ENCODE measurements at regions not wholly inside any gene's neighbourhood (a gene's known extent, or its start where the extent isn't known, plus 50 kb on each side); places are given as distances from the start of the nearest gene placed in this dataset.

DNA sequence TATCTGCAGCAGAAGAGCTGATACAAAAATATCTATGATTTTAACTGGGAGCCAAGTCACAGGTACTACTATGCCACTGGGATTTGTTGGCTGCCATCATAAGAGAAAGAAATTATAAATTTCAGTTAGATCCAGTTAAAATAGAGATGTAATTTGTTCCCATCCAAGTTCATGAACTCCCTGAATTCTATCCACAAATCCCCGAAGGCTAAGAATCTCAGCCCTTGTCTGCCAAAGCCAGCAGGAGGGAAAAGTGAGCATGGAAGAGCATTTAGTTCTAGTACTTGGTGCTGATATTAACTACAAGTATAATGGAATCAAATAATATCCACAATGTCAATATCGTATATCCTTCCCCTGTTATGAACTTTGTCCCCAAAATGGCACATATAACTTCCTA lies 801.1 kb upstream of the CXADR start:
- H3K9me3 ChIP-seq (replicated peaks) = no peaks in the 10 kb centered on the region
- H3K27ac ChIP-seq = no peak overlapping the region
- H3K36me3 ChIP-seq = no peaks in the 10 kb centered on the region
- DNase-seq = no peak
- no peak overlapping the region for H3K4me3 ChIP-seq
- no peaks in the 10 kb centered on the region for H3K27me3 ChIP-seq
- H3K4me1 ChIP-seq = peaks cover 10% of the 10 kb centered on the region

DNA sequence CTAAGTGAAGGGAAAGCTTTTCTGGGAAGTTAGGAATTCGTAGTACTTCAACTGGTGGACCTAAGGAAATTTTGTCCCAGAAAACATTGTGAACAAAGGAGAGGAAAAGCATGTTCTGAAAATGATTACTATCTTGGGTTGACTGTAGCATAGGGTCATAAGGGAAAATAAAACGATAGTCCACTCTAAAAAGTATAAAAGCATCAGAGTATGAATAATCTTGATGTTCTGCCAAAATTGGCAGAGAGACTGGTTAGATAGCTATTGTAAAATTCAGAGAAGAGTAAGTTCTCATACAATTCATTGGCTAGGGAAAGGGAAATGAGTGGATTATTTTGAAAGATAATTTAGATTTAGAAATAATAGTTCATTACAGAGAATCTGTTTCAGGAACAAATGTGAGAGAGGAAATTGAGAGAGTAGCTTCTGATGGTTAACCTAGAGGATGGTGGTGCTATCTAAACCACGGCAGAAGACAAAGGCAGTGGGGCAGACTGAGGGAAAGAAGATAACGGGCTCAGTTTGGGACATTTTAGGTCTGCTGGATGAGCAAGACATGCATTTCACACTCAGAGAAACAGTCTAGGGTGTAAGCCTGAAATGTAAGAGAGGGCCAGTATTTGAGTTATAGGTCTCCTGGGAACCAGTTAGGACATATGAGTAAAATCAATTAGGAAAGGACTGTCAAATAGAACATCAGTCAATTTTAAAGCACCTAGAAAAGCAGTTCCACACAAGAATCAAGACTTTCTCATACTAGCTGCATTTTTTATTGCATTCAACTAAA lies 799.3 kb upstream of the CXADR start:
- no peak for DNase-seq
- Histone ChIP-seq H3K36me3 (no peaks in the 10 kb centered on the region), H3K27ac (no peak overlapping the region), H3K27me3 (no peaks in the 10 kb centered on the region), H3K9me3 (replicated peaks) (peaks cover 5% of the 10 kb centered on the region; the same call in 1 of the 2 replicates), H3K4me1 (peaks cover 2% of the 10 kb centered on the region), H3K4me3 (no peak overlapping the region)

DNA sequence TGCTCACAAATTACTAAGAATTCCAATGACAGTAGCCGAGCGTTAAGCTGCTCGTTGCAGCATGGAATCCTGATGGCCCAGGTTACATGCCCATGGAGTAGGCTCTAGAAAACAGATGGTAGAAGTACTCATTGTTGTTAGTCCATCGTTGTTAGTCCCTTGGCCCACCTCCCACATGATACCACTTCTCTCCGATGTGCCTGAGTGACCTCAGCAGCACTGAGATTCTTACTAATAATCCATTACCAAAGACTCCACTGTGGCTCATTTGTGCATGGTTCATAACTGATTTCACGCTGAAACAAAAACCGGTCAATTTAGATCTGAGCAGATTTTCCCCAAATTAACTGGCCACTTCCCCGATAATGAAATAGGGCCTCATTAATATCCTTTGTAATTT lies 772.3 kb upstream of the CXADR start:
- peaks cover 4% of the 10 kb centered on the region; the same call in 1 of the 2 replicates for H3K9me3 ChIP-seq (replicated peaks)
- no peak overlapping the region for H3K4me3 ChIP-seq
- peak overlapping the region; percentile 48 for H3K27ac ChIP-seq
- H3K36me3 ChIP-seq = no peaks in the 10 kb centered on the region
- peak; percentile 38 to 67 for DNase-seq
- no peaks in the 10 kb centered on the region for H3K27me3 ChIP-seq
- peaks cover 9% of the 10 kb centered on the region for H3K4me1 ChIP-seq

DNA sequence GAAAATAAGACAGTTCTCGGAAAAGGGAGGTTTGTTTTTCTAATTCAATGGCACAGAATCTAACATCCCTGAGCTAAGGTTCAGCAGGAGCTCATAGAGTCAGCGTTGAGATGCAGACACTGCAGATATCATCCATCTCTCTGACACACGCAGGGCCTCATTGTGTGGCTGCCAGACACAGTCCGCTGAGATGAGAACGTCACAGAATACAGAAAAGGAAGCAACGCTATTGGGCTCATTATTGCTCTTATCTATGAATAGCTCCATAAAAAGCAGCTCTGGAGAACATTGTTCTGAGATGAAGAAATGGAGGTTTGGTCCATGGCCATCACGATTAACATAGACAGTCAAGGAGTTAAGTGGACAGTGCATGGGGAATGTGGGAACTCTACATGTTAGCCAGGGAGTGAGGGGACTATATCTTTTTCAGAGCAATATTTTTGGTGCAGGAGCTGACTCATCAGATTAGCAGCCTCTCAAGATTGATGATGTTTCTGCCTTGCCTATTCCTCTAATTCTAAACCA lies 771.6 kb upstream of the CXADR start:
- peaks cover 9% of the 10 kb centered on the region for H3K4me1 ChIP-seq
- no peaks in the 10 kb centered on the region for H3K9me3 ChIP-seq (replicated peaks)
- peak overlapping the region; percentile 48 for H3K27ac ChIP-seq
- no peak overlapping the region for H3K4me3 ChIP-seq
- H3K27me3 ChIP-seq = no peaks in the 10 kb centered on the region
- H3K36me3 ChIP-seq = no peaks in the 10 kb centered on the region
- no peak for DNase-seq

DNA sequence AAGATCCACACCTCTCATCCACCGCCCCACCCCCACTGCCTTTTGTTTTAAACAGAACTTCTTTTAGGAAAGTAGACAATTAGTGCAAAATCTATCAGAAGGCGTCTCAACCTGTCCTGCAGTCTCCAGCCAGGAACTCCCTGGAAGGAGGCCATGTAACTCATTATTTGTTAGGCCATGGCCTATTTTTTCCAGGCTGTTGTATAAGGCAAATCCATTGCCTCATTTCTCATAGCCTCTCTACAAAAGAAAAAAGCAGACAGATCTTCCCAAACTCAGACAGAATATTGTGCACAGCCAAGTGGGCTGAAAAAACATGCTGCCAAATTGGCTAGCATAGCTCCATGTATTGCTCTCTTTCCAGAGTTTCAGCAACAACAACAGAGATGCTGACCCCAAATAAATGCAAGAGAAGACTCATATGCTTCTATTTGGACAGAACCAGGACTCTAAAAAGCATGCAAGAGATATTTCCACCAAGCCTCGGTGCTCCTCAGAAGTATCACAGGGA lies 770.7 kb upstream of the CXADR start:
- Histone ChIP-seq H3K27me3 (no peaks in the 10 kb centered on the region), H3K9me3 (replicated peaks) (no peaks in the 10 kb centered on the region), H3K27ac (no peak overlapping the region), H3K4me1 (peaks cover 9% of the 10 kb centered on the region), H3K36me3 (no peaks in the 10 kb centered on the region), H3K4me3 (no peak overlapping the region)
- DNase-seq = no peak

DNA sequence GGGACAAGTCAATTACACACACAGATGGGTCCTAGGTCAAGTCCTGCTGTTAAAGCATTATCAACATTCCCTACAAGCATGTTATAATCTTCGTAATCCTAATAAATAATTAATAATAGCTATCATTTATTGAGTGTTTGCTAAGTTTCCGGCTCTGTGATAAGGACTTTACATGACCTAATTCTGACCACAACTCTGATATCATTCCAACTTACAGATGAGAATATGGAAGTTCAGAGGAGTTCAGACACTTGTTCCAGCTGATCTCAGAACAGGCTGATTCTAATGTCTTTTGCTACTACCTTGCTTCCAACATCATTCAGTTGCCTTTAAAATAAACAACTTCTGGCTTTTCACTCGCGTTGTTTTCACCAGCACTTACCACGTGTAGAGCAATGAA lies 770.1 kb upstream of the CXADR start:
- H3K9me3 ChIP-seq (replicated peaks) = no peaks in the 10 kb centered on the region
- H3K27ac ChIP-seq = no peak overlapping the region
- no peaks in the 10 kb centered on the region for H3K27me3 ChIP-seq
- no peak overlapping the region for H3K4me3 ChIP-seq
- DNase-seq = no peak
- peaks cover 9% of the 10 kb centered on the region for H3K4me1 ChIP-seq
- H3K36me3 ChIP-seq = no peaks in the 10 kb centered on the region

DNA sequence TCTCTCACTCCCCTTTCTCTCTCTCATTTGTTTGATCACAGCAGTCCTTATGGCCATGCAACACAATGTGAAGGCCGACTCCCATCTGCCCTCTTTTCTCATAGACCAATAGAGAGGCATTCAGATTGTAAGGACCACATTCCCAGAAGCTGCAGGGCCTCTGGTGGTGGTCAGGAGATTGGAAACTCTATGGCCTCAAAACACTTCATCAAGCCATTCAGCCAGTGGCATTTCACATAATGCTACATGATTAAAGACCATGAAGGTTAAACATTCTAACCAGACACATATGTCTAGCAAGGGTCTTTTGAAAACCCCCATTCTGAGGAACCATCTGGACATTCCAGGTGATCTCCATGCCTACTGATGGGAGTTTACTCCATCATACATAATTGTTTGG lies 769.5 kb upstream of the CXADR start:
- Histone ChIP-seq H3K4me1 (peaks cover 9% of the 10 kb centered on the region), H3K27ac (no peak overlapping the region), H3K9me3 (replicated peaks) (no peaks in the 10 kb centered on the region), H3K4me3 (no peak overlapping the region), H3K36me3 (no peaks in the 10 kb centered on the region), H3K27me3 (no peaks in the 10 kb centered on the region)
- DNase-seq = no peak

DNA sequence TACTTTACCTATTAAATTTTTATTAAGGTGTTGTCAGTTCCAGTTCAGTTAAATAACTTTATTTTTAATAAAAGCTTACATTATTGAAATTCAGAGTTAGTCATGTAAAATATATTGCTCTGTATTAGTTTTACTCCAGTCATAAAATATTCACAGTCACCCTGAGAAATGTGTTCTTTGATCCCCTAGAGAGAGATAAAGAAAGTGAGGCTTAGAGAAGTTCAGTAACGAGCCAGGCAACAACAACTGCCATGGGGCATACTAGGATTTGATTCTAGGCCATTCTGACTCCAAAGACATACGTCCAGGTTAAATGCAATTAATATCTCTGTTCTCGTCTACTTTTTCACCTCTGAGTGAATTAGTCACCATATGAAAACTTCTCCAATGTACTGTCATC lies 761.9 kb upstream of the CXADR start:
- Histone ChIP-seq H3K9me3 (replicated peaks) (no peaks in the 10 kb centered on the region), H3K36me3 (no peaks in the 10 kb centered on the region), H3K27ac (no peak overlapping the region), H3K4me3 (no peak overlapping the region), H3K27me3 (no peaks in the 10 kb centered on the region), H3K4me1 (no peaks in the 10 kb centered on the region)
- DNase-seq = no peak

DNA sequence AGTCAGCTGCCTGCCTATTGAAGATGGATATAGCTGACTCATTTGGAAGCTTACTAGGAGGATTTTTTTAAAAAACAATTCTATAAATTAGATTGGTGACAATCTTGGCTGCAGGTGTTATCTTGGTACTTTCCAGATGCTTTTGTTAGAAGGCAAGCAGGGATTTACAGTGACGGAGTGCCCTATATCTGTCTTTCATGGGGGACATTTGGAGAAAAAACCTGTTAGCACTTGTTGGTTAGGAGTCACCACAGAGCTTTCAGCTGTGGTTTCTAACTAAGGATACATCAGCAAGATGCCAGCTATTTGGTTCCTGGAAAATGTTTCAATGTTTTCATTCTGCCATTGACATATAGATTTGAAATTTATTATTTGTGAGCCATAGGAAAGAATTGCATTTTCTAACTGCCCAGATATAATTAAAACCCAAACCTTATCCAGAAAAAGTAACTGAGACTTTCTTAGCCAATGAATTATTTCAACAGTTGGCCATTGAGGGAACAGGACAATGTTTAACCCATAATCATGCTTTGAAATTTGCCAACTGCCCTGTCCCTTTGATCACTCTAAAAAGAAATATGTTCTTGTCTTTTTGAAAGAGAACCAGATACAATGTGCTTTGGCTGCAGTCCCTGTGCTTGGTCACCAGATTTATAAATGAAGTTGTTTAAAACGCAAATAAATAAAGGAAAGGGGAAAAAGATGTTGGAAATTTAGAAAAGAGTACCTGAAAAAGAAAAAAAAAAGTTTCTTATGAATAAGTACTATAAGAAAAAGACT lies 761.0 kb upstream of the CXADR start:
- no peak overlapping the region for H3K27ac ChIP-seq
- H3K4me3 ChIP-seq = no peak overlapping the region
- H3K27me3 ChIP-seq = no peaks in the 10 kb centered on the region
- H3K4me1 ChIP-seq = no peaks in the 10 kb centered on the region
- no peaks in the 10 kb centered on the region for H3K9me3 ChIP-seq (replicated peaks)
- no peak for DNase-seq
- no peaks in the 10 kb centered on the region for H3K36me3 ChIP-seq

DNA sequence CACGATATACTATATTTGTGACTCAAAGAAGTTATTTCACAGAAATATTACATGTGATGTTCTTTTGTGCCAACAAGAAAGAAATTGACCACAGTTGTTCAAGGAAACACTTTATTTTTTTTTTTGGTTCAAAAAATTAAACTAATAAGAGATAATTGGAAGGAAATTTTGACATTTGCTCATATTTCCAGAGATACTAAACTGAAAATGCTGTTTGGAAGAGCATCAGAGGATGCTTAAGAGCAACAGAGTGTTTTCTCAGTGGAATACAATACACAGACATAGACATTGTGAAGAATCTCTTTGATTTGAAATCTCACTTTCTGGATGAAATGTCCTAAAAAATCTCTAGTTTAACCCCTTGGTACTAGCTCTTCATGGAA lies 760.4 kb upstream of the CXADR start:
- Histone ChIP-seq H3K4me1 (no peaks in the 10 kb centered on the region), H3K4me3 (no peak overlapping the region)

DNA sequence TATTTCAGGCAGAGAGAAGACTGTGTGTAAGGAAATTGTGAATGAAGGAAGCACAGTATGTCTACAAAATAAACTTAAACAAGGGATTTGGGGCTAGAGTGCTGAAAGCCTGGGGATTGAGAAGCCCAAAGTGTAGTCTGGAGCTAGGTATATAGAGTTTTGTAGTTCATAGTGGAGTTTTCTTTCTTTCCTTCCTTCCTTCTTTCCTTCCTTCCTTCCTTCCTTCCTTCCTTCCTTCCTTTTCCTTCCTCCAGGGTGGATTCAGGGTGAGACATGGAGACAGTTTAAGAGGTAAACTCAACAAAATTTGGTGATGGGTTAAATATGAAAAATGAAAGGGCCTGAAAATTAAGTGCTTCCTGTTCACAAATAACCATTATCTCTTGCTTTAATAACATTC lies 757.8 kb upstream of the CXADR start:
- H3K36me3 ChIP-seq = no peaks in the 10 kb centered on the region
- H3K27ac ChIP-seq = no peak overlapping the region
- H3K4me1 ChIP-seq = no peaks in the 10 kb centered on the region
- no peak for DNase-seq
- H3K9me3 ChIP-seq (replicated peaks) = no peaks in the 10 kb centered on the region
- no peak overlapping the region for H3K4me3 ChIP-seq
- H3K27me3 ChIP-seq = no peaks in the 10 kb centered on the region

More for the DNA sequence above, 760.4 kb upstream of the CXADR start:
- DNase-seq = no peak
- H3K9me3 ChIP-seq (replicated peaks) = no peaks in the 10 kb centered on the region
- no peaks in the 10 kb centered on the region for H3K27me3 ChIP-seq
- no peaks in the 10 kb centered on the region for H3K36me3 ChIP-seq
- no peak overlapping the region for H3K27ac ChIP-seq

DNA sequence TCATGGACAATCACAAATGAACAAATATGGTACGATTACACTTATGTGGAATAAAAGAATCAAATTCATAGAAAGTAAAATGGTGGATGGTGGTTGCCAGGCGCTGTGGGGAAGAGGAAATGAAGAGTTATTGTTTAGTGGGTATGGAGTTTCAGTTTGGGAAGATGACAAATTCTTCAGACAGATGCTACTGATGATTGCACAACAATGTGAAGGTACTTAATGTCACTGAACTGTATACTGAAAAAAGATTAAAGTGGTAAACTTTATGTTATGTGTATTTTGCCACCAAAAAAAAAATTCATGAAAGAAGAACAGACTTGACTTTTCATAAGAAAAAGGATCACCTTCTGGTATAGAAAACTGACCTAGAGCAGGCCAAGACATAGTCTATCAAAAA lies 745.6 kb upstream of the CXADR start:
- H3K27me3 ChIP-seq = no peaks in the 10 kb centered on the region

DNA sequence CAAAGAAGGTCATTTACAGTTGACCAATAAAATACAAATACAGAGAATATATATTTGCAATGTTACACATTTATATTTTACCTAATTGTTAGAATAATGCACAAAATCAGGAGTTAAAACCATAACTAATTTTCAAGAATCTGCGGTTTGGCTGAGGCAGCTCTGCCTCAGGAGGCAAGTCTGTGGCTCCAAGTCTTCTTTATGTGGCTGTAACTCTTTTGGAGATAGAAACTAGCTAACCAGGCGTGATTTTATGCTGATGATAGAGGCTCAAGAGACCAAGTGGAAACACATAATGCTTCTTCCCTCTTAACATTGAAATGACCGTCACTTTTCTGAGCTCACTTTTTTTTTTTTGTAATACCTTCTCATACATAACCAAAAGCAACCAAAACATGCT lies 744.7 kb upstream of the CXADR start:
- DNase-seq = peak; percentile 24 to 56
- Histone ChIP-seq H3K27me3 (no peaks in the 10 kb centered on the region), H3K4me1 (peaks cover 38% of the 10 kb centered on the region), H3K4me3 (no peak overlapping the region), H3K36me3 (no peaks in the 10 kb centered on the region), H3K9me3 (replicated peaks) (peaks cover 4% of the 10 kb centered on the region; the same call in 1 of the 2 replicates), H3K27ac (peak overlapping the region; percentile 67)

More for the DNA sequence above, 745.6 kb upstream of the CXADR start:
- Histone ChIP-seq H3K4me1 (peaks cover 34% of the 10 kb centered on the region), H3K36me3 (no peaks in the 10 kb centered on the region), H3K27ac (peak overlapping the region; percentile 67), H3K4me3 (no peak overlapping the region), H3K9me3 (replicated peaks) (peaks cover 4% of the 10 kb centered on the region; the same call in 1 of the 2 replicates)
- DNase-seq = no peak

DNA sequence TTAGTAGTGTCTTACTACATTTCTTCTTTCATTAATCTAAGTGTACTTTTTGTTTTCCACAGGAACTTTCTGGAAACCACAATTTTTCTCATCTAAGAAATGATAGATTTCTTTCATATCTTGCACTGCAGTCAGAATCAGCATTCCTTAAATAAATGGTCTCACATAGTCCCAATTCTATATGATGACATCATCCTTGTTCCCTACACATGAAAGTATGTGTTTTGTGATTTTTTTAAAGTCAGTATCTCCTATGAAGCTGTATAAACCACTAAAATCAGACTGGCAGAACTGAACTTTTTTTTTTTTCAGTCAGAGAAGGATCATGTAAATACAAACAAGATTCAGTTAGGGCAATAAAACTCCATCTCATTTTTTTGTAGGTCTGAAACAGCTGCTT lies 742.6 kb upstream of the CXADR start:
- no peak overlapping the region; the same call in 1 of the 2 replicates for H3K27ac ChIP-seq
- H3K27me3 ChIP-seq = no peaks in the 10 kb centered on the region
- peaks cover 43% of the 10 kb centered on the region for H3K4me1 ChIP-seq
- H3K36me3 ChIP-seq = no peaks in the 10 kb centered on the region
- peak in 1 of 2 experiments; percentile 34 for DNase-seq
- no peaks in the 10 kb centered on the region for H3K9me3 ChIP-seq (replicated peaks)
- H3K4me3 ChIP-seq = no peak overlapping the region

DNA sequence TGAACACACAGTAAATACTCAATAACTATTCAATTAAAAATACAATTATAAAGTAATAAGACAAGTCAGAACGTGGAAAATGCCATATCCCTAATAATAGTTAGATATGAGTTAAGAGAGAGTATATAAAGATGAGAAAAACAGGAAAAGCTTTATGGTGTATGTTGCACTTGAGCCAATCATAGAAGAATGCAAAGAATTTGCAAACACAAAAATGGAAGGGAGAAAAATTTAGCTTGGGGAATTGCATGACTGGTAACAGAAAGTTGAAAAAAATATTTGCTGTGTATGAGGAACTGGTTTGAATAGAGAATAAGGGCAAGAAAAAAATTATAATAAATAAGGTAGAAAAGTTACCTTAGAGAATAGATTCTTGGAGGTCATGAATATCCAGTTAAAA lies 739.6 kb upstream of the CXADR start:
- Histone ChIP-seq H3K27me3 (no peaks in the 10 kb centered on the region), H3K9me3 (replicated peaks) (no peaks in the 10 kb centered on the region), H3K36me3 (no peaks in the 10 kb centered on the region), H3K27ac (peak overlapping the region; percentile 7; the same call in 1 of the 2 replicates), H3K4me3 (no peak overlapping the region), H3K4me1 (peaks cover 34% of the 10 kb centered on the region)
- DNase-seq = no peak
